ENCODE measurements at regions not wholly inside any gene's neighbourhood (a gene's known extent, or its start where the extent isn't known, plus 50 kb on each side); places are given as distances from the start of the nearest gene placed in this dataset.

GRCh38 chr5:8481007-8481406, 612.1 kb downstream of the MTRR start:
- no peak for FAIRE-seq
- no TSS peak for BruUV-seq (replicated peaks)
- Histone ChIP-seq H3K9ac (ENCODE audit: control insufficient read depth, insufficient read depth, low read length) (no peak overlapping the region), H3K4me2 (ENCODE audit: control insufficient read depth, insufficient read depth) (no peak overlapping the region), H3K4me3 (no peak overlapping the region), H4K20me1 (ENCODE audit: control insufficient read depth, insufficient read depth) (no peaks in the 10 kb centered on the region), H3K9me3 (replicated peaks; ENCODE audit: control insufficient read depth, insufficient read depth, low read length) (no peaks in the 10 kb centered on the region), H3K27ac (ENCODE audit: control insufficient read depth, insufficient read depth) (no peak overlapping the region), H3K4me1 (ENCODE audit: control insufficient read depth, insufficient read depth, low read length) (no peaks in the 10 kb centered on the region), H2AFZ (ENCODE audit: control insufficient read depth, low read depth, low read length) (no peak overlapping the region), H3K36me3 (ENCODE audit: control insufficient read depth in 2 of 2, insufficient read depth in 2 of 2, low read length in 1 of 2) (no peaks in the 10 kb centered on the region), H3K27me3 (replicated peaks in 1 of 2; ENCODE audit: control insufficient read depth in 2 of 2, insufficient read depth in 2 of 2, low read length in 1 of 2) (no peaks in the 10 kb centered on the region), H3K79me2 (ENCODE audit: control insufficient read depth, insufficient read depth, low read length) (no peaks in the 10 kb centered on the region)
- SMC1A ChIA-PET (ENCODE audit: uncharacterized antibody, unreplicated experiment) = no interaction called here
- no peak for TF ChIP-seq FOXM1 (IDR thresholded peaks at IDR 0.05; ENCODE audit: low read depth, low read length)
- TF ChIP-seq KLF5 (IDR thresholded peaks at IDR 0.05; ENCODE audit: partially characterized antibody) = no peak
- TF ChIP-seq SMAD1 (IDR thresholded peaks at IDR 0.05; ENCODE audit: low read depth, partially characterized antibody) = no peak
- TF ChIP-seq YY1 (IDR thresholded peaks at IDR 0.05; ENCODE audit: low read depth, low read length) = no peak
- TF ChIP-seq ZNF274 (IDR thresholded peaks at IDR 0.05; ENCODE audit: insufficient read depth, insufficient read length) = no peak
- TF ChIP-seq BMI1 (IDR thresholded peaks at IDR 0.05; ENCODE audit: borderline replicate concordance) = no peak
- in situ Hi-C loops (cut with MboI) = no loop called here
- RAD21 ChIA-PET (ENCODE audit: unreplicated experiment) = no interaction called here
- 17% methylated on average over 2 of the region's 2 CpGs for WGBS (ENCODE audit: insufficient coverage, insufficient replicate concordance, low lambda C conversion rate, missing lambda C conversion rate)
- no peak for DNase-seq (ENCODE audit: low read depth, low spot score)
- POLR2A ChIA-PET = no interaction called here
- ATAC-seq = no peak
- CTCF ChIA-PET = no interaction called here
- intact Hi-C loops (cut with micrococcal nuclease; ENCODE audit: unreplicated experiment) = no loop called here

GRCh38 chr5:8491254-8491653, 622.3 kb downstream of the MTRR start:
- Histone ChIP-seq H3K36me3 (ENCODE audit: control insufficient read depth in 2 of 2, insufficient read depth in 2 of 2, low read length in 1 of 2) (no peaks in the 10 kb centered on the region), H3K79me2 (ENCODE audit: control insufficient read depth, insufficient read depth, low read length) (no peaks in the 10 kb centered on the region), H3K4me2 (ENCODE audit: control insufficient read depth, insufficient read depth) (no peak overlapping the region), H3K9ac (ENCODE audit: control insufficient read depth, insufficient read depth, low read length) (no peak overlapping the region), H3K27ac (ENCODE audit: control insufficient read depth, insufficient read depth) (no peak overlapping the region), H2AFZ (ENCODE audit: control insufficient read depth, low read depth, low read length) (no peak overlapping the region), H3K4me1 (ENCODE audit: control insufficient read depth, insufficient read depth, low read length) (no peaks in the 10 kb centered on the region), H3K4me3 (no peak overlapping the region), H4K20me1 (ENCODE audit: control insufficient read depth, insufficient read depth) (no peaks in the 10 kb centered on the region), H3K9me3 (replicated peaks; ENCODE audit: control insufficient read depth, insufficient read depth, low read length) (no peaks in the 10 kb centered on the region; the same call in 2 of the 3 replicates), H3K27me3 (replicated peaks in 1 of 2; ENCODE audit: control insufficient read depth in 2 of 2, insufficient read depth in 2 of 2, low read length in 1 of 2) (no peaks in the 10 kb centered on the region)
- ChIA-PET SMC1A (ENCODE audit: uncharacterized antibody, unreplicated experiment) (no interaction called here), CTCF (no interaction called here), POLR2A (no interaction called here), RAD21 (ENCODE audit: unreplicated experiment) (no interaction called here)
- intact Hi-C loops (cut with micrococcal nuclease; ENCODE audit: unreplicated experiment) (no loop called here), in situ Hi-C loops (cut with MboI) (no loop called here)
- ATAC-seq = no peak
- no peak for DNase-seq (ENCODE audit: low read depth, low spot score)
- BruUV-seq (replicated peaks) = no TSS peak
- FAIRE-seq = no peak
- no peak for TF ChIP-seq PRDM15 (CRISPR knock-in tag; IDR thresholded peaks at IDR 0.05)
- no peak for TF ChIP-seq RELB (IDR thresholded peaks at IDR 0.05; ENCODE audit: low read depth)
- no peak for TF ChIP-seq SUPT20H (IDR thresholded peaks at IDR 0.05; ENCODE audit: borderline replicate concordance, control insufficient read depth, low read depth, low read length)
- no peak for TF ChIP-seq MTA3 (IDR thresholded peaks at IDR 0.05; ENCODE audit: borderline replicate concordance, low read length)
- no peak for TF ChIP-seq RBBP5 (conservative IDR thresholded peaks at IDR 0.05)
- TF ChIP-seq SMARCA5 (IDR thresholded peaks at IDR 0.05) = no peak
- TF ChIP-seq HDGF (IDR thresholded peaks at IDR 0.05) = no peak
- TF ChIP-seq FOXK2 (IDR thresholded peaks at IDR 0.05) = no peak
- TF ChIP-seq TCF12 (IDR thresholded peaks at IDR 0.05; ENCODE audit: low read depth, low read length) = no peak
- no peak for TF ChIP-seq SMC3 (IDR thresholded peaks at IDR 0.05; ENCODE audit: borderline replicate concordance, low read length)
- TF ChIP-seq MEF2A (IDR thresholded peaks at IDR 0.05; ENCODE audit: insufficient read depth, low read depth, low read length) = no peak

Data from GM12878 (cell line).